ENCODE measurements at regions not wholly inside any gene's neighbourhood (a gene's known extent, or its start where the extent isn't known, plus 50 kb on each side); places are given as distances from the start of the nearest gene placed in this dataset.

GRCh38 chr13:62629618-62630017 is 1214.0 kb upstream of the PCDH20 start:
- no peak for TF ChIP-seq TARDBP (IDR thresholded peaks at IDR 0.05)
- TF ChIP-seq FOXM1 (IDR thresholded peaks at IDR 0.05; ENCODE audit: borderline replicate concordance): no peak
- TF ChIP-seq SUZ12 (IDR thresholded peaks at IDR 0.05): no peak
- TF ChIP-seq L3MBTL2 (conservative IDR thresholded peaks at IDR 0.05): no peak
- no peak for TF ChIP-seq ELF4 (IDR thresholded peaks at IDR 0.05)
- no peak for TF ChIP-seq SP1 (IDR thresholded peaks at IDR 0.05)
- no peak for TF ChIP-seq LEF1 (IDR thresholded peaks at IDR 0.05; ENCODE audit: borderline replicate concordance)
- no peak for TF ChIP-seq HDGF (IDR thresholded peaks at IDR 0.05; ENCODE audit: borderline replicate concordance)
- TF ChIP-seq PKNOX1 (IDR thresholded peaks at IDR 0.05): no peak
- TF ChIP-seq FOXK2 (IDR thresholded peaks at IDR 0.05): no peak
- no peak for DNase-seq (ENCODE audit: extremely low spot score)
- ChIA-PET POLR2A (no interaction called here), CTCF (no interaction called here)

- no peak for DNase-seq (ENCODE audit: extremely low spot score)
- ChIA-PET CTCF (interaction anchor here (0.5 to 0.7 kb wide), 2 partner anchors 44 to 346 kb away, joined by 3 to 5 read pairs; no protein-coding TSS in a partner anchor), POLR2A (no interaction called here)
- TF ChIP-seq ELF4 (IDR thresholded peaks at IDR 0.05): no peak
These were observed 1211.6 kb upstream of the PCDH20 start for GRCh38 chr13:62627226-62627625.

- peak; percentile 50 for DNase-seq (ENCODE audit: extremely low spot score)
- POLR2A ChIA-PET: no interaction called here
- no peak for TF ChIP-seq SUZ12 (IDR thresholded peaks at IDR 0.05)
- TF ChIP-seq HDGF (IDR thresholded peaks at IDR 0.05; ENCODE audit: borderline replicate concordance): no peak
- TF ChIP-seq NFRKB (IDR thresholded peaks at IDR 0.05): no peak
- TF ChIP-seq FOXK2 (IDR thresholded peaks at IDR 0.05): no peak
- no peak for TF ChIP-seq ZNF384 (IDR thresholded peaks at IDR 0.05)
- TF ChIP-seq ELF4 (IDR thresholded peaks at IDR 0.05): no peak
- TF ChIP-seq L3MBTL2 (conservative IDR thresholded peaks at IDR 0.05): no peak
- CTCF ChIA-PET: interaction anchor here (0.5 to 0.9 kb wide), 3 partner anchors 11 to 107 kb away, joined by 3 to 5 read pairs (median 3); no protein-coding TSS in a partner anchor
These were observed 1211.1 kb upstream of the PCDH20 start for GRCh38 chr13:62626771-62627170.

- ChIA-PET CTCF (no interaction called here), POLR2A (no interaction called here)
- TF ChIP-seq L3MBTL2 (conservative IDR thresholded peaks at IDR 0.05) (no peak), TARDBP (IDR thresholded peaks at IDR 0.05) (no peak), NFRKB (IDR thresholded peaks at IDR 0.05) (no peak), SUZ12 (IDR thresholded peaks at IDR 0.05) (no peak)
- no peak for DNase-seq (ENCODE audit: extremely low spot score)
These were observed 1209.7 kb upstream of the PCDH20 start for GRCh38 chr13:62625214-62625881.

- TF ChIP-seq BHLHE40 (IDR thresholded peaks at IDR 0.05; ENCODE audit: borderline replicate concordance): no peak
- TF ChIP-seq FOXM1 (IDR thresholded peaks at IDR 0.05; ENCODE audit: borderline replicate concordance): no peak
- TF ChIP-seq FOXK2 (IDR thresholded peaks at IDR 0.05): no peak
- TF ChIP-seq CTBP1 (IDR thresholded peaks at IDR 0.05; ENCODE audit: borderline replicate concordance): no peak
- CTCF ChIA-PET: no interaction called here
- no peak for DNase-seq (ENCODE audit: extremely low spot score)
- POLR2A ChIA-PET: no interaction called here
These were observed 1198.2 kb upstream of the PCDH20 start for GRCh38 chr13:62613819-62614218.

GRCh38 chr13:62611343-62611742 is 1195.7 kb upstream of the PCDH20 start:
- ChIA-PET CTCF (interaction anchor here (0.6 to 0.7 kb wide), 2 partner anchors 14 to 144 kb away, joined by 3 to 8 read pairs; no protein-coding TSS in a partner anchor), POLR2A (no interaction called here)
- DNase-seq (ENCODE audit: extremely low spot score): no peak
- TF ChIP-seq SP1 (IDR thresholded peaks at IDR 0.05): no peak
- TF ChIP-seq LEF1 (IDR thresholded peaks at IDR 0.05; ENCODE audit: borderline replicate concordance): no peak
- TF ChIP-seq TARDBP (IDR thresholded peaks at IDR 0.05): no peak
- TF ChIP-seq BHLHE40 (IDR thresholded peaks at IDR 0.05; ENCODE audit: borderline replicate concordance): no peak
- TF ChIP-seq NFRKB (IDR thresholded peaks at IDR 0.05): no peak
- no peak for TF ChIP-seq PKNOX1 (IDR thresholded peaks at IDR 0.05)
- TF ChIP-seq ZNF384 (IDR thresholded peaks at IDR 0.05): no peak
- TF ChIP-seq FOXK2 (IDR thresholded peaks at IDR 0.05): no peak
- no peak for TF ChIP-seq ELF4 (IDR thresholded peaks at IDR 0.05)

- CTCF ChIA-PET: no interaction called here
- peak; percentile 27 for DNase-seq (ENCODE audit: extremely low spot score)
- POLR2A ChIA-PET: no interaction called here
- no peak for TF ChIP-seq CTBP1 (IDR thresholded peaks at IDR 0.05; ENCODE audit: borderline replicate concordance)
These were observed 1183.1 kb upstream of the PCDH20 start for GRCh38 chr13:62598708-62599107.

- ChIA-PET CTCF (no interaction called here), POLR2A (no interaction called here)
- TF ChIP-seq ELF4 (IDR thresholded peaks at IDR 0.05) (no peak), FOXM1 (IDR thresholded peaks at IDR 0.05; ENCODE audit: borderline replicate concordance) (no peak), BHLHE40 (IDR thresholded peaks at IDR 0.05; ENCODE audit: borderline replicate concordance) (no peak), SUZ12 (IDR thresholded peaks at IDR 0.05) (no peak), FOXA1 (IDR thresholded peaks at IDR 0.05) (no peak)
- DNase-seq (ENCODE audit: extremely low spot score): no peak
These were observed 1180.3 kb upstream of the PCDH20 start for GRCh38 chr13:62595976-62596375.

Measured in HEK293T (cell line).